NCI-H146 (cell line): ENCODE measurements at regions not wholly inside any gene's neighbourhood (a gene's known extent, or its start where the extent isn't known, plus 50 kb on each side); places are given as distances from the start of the nearest gene placed in this dataset.
"Not testable (repeated sequence)": the region's sequence is repeated elsewhere in the genome, so short reads cannot be mapped to it uniquely, and the experiment has no call there.

Experiments used
- DNase-seq: peaks from one replicate; lab custom pipeline; 2025; lab: John Stamatoyannopoulos, UW

DNA sequence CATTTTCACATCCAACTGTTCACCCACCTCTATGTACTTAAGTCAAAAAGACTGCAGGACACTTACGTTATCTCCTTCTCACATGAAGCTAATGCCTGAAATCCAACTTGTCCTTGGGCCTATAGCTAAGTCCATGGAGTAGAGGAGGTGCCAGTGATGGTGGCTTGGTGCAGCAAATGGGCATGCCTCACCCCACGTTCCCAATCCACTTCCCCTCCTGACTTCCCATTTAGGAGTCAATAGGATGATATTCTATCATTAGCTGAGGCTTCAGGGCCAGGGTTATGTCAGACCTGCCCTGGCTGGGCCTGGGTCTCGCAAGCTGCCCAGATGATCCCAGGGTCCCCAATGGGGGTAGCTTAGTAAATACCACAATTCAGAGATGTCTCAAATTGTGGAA, 410.4 kb downstream of the MAFB start:
- DNase-seq, result no peak

DNA sequence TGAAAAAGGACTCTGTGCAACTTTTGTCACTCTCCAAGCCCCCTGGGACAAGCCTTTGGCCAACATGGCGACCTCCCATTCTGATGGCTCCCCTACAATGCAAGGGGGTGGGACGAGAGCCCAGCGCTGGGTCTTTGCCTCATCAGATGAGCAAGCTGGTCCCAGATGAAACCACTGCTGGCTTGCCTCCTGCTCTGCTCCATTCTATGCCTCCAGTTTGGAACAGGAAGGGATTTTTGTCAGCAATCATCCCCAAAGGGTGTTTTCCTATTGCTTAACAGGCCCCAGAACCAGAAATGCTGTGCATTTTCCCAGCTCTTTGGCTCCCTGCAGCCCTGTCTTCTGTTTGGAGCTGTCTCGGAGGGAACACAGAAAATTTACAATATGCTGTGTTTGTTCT, 412.7 kb downstream of the MAFB start:
- no peak for DNase-seq

DNA sequence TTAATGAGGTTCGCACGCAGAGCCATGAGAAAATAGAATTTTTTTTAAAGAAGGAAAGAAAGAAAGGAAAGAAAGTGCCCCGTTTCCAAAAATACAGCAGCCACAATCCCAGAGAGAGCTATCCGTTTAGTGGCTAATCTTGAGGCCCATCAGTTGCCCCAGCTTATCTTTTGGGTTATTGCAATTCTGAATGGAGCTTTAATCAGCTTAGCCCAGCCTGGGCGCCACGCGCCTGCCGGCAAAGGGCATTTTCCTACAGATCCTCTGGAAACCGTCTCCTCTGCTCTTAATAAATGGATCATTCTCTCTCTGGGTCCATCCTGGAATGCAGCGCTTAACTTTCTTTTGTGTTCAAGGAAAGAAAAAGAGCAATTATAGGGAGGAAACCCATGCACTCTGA, 413.3 kb downstream of the MAFB start:
- DNase-seq, result no peak

DNA sequence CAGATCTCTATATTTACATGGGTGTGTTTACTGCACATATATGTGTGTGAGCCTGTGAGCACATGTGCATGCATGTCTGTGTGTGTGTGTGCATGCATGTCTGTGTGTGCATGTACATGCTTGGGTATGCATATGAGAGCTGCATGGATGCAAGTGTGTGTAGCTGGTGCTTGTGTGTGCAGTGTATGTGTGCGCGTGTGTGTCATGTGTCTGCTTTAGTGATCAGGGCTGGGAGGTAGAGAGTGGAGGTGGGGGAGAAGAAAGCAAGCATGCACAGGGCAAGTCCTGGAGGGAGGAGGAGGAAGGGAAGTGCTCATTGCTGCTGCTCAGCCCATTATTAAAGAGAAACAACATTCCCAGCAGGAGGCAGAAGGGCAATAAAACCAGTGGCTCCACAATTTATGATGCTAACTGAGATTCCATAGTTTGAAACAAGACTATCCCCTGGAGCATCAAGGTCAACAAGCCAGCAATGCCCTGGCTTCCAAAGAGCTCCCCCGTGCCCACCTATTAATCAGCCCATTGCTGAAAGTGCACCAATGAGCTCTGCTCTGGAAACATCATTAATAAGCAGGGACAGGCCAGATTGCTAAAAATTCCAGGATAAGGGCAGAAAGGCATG, 414.0 kb downstream of the MAFB start:
- no peak for DNase-seq

DNA sequence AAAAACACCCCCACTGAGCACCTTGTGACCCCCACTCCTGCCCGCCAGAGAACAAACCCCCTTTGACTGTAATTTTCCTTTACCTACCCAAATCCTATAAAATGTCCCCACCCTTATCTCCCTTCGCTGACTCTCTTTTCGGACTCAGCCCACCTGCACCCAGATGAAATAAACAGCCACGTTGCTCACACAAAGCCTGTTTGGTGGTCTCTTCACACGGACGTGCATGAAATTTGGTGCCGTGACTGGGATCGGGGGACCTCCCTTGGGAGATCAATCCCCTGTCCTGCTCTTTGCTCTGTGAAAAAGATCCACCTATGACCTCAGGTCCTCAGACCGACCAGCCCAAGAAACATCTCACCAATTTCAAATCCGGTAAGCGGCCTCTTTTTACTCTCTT, 419.8 kb downstream of the MAFB start:
- DNase-seq, result not testable (repeated sequence)

DNA sequence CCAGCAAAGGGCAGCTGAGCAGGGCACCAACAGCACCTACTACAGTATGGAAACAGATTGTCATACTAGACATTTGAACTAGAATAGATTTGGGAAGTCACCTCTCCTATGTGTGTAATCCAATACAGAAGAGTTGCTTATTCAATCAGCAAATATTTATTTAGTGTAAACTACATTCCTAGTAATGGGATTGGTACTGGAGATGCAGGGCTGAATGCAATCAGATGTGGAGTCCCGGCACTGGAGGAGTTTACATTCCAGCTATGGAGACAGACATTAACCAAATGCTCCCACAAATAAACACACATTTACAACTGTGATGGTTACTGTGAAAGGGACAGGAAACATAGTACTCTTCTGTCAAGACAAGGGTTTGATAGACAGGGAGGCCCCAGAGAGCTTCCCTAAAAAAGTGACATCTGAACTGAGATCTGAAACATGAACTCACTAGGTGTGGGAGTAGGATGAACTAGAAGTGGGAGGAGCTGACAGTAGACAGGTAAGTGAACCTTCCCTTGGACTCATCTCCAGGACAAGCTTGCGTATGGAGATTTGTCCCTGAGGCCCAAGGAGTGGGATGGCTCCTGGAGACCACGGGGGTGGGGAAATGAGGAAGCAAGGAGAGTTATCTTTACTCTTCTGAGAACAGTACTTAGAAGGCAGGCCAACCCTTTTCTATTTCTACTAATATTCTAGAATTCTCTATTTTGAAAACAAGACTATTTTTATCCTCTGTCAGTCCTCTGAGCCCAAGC, 420.5 kb downstream of the MAFB start:
- DNase-seq, result no peak

DNA sequence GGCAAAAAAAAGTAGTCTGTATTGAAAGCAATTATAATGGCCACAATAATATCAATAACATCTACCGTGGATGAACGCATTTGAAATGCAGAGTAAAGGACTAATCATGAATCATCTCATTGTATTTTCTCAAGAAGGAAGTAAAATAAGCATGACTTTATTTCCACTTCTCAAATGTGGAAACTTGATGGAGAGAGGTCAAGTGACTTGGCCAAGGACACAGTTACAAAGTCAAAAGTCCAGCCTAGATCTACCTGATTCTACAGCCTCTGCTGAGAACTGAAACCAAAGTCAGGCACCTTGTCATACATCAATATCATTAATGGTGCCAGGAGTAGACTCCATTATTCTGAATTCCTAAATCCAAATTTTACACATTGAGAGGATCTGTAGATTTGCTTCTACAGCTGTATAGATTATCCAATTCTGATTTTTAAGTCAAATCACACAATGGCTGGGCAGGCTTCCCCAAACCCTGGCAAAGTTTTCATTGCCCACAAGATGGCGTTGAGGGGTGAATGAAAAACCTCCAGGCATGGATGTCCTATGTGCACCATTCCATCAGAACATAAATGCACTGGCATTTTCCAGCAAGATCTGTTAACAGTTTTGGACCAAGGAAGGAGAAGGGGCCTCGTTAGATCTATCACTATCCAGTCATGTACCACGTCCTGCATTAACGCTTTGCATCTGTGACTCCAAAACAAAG, 423.1 kb downstream of the MAFB start:
- no peak for DNase-seq

DNA sequence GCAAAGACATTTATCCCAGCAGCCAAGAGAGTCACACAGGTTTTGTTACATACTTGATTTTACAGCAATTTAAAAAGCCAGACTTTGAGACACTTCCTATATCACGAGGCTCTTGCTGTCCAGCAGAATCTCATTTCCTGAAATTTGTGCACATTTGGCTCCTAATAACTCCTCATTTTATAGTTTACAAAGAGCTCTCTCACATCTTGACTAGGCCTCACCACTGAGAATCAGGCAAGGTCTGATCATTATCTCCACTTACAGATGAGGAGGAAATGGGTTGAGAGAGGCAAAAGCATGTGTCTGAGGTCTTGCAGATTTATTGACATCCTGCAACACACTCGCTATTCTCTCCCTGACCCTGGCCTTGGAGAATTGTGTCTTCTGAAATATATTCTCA, 426.8 kb downstream of the MAFB start:
- no peak for DNase-seq

DNA sequence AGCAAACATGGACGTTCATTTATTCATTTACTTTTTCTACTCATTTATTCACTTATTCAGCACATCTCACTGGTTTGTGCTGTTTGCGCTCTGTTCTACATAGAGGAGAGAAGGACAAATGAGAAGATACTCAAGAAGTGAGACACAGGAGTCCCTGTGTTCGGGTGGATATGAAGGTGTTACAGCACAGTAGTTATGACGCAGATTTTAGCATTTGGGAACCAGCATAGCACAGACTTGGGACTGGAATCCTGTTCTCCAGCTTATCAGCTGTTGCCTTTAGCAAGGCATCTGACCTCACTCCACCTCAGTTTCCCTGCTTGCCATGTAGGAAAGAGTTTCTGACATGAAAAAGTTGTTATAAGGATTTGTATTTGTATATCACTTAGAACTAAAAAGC, 430.1 kb downstream of the MAFB start:
- no peak for DNase-seq

DNA sequence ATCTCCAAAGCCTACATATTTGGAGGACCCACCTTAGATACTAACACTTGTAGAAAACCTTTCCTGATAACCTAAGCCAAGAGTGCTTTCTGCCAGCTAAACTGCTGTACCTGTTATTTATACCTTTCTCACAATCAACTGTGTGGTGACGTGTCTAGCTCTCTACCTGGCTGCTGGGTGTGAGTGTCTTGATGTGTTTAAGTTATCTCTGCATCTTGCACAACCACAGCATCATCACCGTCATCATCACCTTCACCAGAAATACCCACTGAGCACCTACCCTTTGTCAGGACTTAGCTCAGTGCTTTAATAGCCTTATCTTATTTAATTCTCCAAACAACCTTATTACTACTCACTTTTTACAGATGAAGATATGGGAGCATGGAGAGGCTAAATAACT, 431.3 kb downstream of the MAFB start:
- no peak for DNase-seq

DNA sequence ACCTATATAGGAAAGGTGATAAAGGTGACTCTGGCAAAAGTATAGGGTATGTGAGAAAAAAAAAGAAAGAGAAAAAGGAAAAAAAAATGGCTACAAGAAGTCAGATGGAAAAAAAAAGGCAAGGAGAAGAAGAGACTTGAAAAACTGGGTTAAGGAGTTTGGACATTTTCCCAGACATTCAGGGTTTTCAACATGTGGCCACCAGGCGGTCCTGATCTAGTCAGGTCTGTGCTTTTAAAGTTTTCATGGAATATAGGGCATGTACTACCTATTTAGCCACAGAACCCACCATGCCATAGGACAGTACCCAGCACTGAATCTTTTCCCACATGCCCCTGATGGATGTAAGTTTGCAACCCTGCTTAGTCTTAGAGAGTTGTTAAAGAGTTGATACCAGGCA, 433.7 kb downstream of the MAFB start:
- no peak for DNase-seq

DNA sequence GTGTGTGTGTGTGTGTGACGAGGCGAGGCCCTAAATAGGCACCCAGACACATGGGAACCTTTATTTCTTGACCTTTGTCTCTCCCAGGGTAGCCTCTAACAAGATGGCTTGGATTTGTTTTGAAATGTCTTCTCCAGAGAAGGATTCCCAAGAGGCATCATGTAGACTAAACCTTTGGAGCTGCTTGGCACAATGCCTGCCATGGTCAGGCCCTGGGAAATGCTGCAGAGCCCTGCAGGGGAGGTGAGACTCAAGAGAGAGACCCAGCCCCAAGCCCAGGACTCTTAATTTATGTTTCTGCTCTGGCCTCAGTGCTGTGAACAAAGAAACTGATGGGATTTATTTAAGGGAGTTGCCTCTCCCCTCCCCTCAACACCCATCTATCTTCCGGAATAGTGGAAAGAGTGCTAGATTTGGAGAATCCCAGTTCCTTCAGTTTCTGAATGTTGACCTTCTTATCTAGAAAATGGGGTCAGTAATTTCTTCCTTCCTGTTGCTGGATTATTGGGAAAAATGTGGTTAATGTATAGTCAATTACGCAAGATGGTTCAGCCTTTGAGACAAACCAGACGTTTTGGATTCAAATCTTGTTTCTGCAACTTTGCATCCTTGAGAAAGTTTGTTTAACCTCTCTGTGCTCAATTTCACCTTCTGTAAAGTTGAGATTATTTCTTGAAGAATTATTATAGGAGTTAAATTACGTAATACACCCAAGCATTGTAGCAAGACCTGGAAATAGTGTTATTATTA, 434.8 kb downstream of the MAFB start:
- no peak for DNase-seq

DNA sequence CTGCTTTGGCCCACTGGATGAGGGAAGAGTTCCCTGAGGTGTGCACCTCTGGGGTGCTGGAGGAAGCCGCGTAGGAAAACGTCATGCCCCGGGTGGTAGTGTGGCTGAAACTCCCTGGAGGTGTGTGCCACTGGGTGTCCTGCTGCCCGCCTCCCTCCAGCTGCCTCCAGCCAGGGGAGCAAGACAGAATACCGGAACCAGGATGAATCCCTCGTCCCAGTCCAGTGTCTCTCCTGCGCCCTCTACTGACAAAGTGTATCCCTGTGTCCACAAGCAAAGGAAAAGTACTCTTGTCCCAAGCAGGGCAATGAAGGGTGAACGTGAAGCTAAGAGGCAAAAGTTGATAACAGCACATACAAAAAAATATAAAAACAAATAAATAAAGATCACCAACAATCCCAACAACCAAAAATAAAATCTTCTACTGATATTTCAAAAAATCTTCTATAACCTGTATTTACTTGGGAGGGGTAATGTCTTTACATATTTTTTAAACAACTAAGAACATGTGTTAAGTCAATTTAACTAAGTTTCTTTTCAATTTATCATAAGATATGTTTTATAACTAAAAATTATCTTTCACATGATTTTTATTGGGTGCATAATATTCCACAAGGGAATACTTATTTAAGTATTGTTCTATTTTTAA, 437.6 kb downstream of the MAFB start:
- DNase-seq, result peak; percentile 18

DNA sequence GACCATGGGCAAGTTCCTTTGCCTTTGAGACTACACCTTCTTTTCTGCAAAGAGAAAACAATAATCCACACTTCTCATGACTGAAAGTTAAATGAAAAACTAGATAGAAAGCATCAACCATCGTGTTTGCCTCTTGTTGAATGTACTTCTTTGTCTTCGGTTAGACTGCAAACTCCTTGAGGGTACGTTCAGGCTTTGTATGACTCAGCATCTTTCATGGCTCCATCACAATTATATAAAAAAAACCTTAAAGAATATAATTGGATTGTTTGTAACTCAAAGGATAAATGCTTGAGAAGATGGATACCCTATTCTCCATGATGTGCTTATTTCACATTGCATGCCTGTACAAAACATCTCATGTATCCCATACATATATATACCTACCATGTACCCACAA, 439.2 kb downstream of the MAFB start:
- no peak for DNase-seq

DNA sequence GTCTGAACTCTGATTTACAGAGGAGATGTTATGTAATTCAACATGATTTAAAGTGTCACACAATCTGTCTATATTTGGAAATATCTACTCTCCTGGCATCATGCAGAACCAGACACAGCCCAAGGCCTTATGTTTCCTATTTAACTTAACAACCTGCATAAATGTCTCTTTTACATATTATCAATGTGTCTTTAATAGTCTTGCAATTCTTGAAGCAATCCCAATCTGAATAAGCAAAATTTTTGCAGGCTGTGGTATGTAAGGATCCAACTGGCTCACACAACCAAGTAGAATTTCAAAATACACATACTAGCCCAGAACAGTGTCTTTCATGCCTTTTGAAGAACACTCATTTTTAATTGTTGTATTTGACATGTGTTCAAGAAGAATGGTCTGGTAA, 443.2 kb downstream of the MAFB start:
- DNase-seq, result no peak

DNA sequence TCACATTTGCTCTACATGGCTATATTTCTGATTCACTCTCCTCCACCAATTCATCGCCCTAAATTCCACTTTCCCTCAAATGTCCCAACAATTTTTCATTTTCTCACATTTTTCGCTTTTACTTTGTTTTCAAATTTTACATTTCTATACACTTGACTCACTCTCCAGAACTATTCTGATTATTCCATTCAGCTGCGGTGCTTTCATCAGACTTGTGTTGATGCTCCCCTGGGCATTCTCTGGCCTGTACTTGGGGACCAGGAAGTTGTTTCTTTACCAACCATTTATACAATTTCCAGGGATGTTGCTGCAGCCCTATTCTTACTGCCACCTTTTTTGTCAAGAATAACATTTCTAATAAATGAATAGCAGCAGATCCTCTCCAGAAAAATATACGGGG, 444.8 kb downstream of the MAFB start:
- DNase-seq, result no peak

DNA sequence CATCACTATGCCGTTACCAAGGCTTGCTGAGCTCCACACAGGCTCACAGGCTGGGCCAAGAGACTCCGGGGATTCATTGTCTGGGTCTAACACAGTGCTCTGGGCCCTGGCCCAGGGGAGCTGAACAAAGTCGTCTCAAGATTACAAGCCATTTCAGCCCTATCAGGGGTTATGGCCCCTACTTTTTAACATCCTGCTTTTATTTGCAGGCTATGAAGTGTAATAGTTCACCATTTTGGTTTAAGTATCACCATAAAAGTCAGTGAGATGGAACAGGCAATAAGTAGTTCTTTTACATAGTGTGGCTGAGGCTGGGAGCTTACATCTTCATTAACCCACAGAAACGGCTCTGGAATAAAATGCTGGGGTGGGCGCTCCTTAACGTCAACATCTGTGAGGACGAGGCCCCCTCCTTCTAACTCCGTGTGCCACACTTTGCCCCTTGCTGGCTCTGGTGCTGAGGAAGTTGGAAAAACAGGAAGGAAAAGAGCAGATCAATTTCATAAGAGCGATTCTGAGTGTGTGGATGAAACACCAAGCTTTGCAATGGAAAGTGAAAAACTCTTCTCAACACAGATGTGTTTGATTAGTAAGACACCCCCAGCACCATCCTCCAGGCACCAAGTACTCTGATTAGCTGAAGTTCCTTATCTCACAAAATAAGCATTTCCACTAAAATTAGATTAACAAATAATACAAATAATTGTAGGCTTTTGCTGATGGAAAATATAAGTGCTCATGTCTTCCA, 447.3 kb downstream of the MAFB start:
- no peak for DNase-seq

DNA sequence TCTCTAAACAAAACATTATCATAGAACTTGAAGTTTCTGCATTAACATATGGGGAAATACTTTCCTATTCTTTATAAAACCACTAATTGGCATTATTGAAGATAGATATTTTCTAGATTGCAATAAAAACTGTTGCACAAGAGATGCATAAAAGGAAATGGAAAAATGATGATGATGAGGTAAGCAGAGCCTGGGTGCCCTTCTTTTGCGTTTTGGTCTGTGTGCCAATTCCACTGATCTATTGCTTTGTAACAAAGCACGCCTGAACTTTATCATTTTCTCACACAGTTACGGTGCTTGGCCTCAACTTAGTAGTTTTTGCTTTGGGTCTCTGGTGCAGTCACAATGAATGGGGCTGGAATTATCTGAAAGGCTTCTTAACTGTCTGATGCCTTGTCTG, 450.5 kb downstream of the MAFB start:
- no peak for DNase-seq

DNA sequence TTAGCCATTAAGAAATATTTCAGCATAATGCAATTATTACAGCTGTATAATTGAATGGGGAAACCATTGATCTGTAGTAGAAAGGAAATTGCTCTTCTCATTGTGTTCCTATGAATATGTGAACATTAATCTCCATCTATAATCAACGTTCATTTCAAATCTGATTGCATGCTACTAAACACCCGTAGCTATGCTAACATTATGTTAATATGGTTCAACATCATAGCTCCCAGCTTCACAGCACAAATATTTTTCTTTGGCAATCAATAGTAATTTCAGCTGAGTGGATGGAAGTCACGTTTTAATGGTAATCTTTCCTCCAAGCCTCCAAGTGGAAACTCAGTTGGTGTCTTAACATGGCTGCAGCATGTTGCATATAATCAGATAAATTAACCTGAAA, 454.4 kb downstream of the MAFB start:
- no peak for DNase-seq

DNA sequence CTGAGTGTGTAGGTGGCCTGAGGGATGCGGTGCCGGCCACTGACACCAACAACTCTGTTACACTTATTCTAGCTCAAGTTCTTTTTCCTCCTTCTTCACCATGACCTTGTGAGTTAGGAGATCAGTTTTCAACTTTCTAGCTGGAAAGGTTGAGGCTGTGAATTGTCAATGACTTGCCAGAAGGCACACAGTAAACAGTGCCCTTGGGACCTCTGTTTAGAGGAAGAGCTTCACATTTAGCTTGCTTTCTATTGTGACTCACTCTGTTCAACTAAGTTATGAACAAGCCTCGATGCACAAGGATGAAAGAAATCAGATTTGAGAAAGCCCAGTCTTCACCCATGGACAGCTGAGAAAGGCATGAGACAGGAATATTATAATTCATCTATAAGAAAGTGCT, 455.6 kb downstream of the MAFB start:
- no peak for DNase-seq

DNA sequence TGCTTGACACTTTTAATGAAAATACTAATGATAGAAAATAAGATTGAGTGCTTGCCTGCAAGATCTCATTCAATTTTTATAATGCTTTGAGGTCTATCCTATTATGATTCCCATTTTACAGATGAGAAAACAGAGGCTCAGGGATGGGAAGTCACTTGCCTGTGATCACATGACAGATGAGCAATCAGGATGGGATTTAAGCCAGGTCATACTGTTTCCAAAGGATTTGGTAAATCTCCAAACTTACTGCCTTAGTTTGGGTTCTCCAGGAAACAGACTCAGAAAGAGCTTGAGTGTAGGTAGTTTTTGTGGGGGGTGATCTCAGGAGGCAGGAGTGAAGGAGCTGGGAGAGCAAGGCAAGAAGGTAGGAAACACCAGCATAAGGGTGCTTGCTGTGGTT, 456.3 kb downstream of the MAFB start:
- no peak for DNase-seq

DNA sequence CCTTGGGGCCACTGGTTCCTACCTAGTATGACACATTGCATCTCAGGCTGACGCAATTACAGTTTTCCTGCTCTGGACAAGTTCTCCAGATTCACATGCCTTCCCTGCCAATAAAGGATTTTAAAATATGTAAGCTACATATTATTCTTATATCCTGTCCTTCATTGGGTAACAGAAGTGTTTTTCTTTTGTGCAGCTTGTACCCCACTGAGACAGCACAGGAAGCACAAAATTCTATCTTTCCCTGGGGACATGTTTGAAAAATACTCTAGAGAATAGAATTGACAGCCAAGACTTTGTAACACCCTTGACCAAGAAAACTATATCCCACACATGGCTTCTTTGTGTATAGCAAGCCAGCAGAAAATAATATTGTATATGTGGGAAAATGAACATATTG, 456.8 kb downstream of the MAFB start:
- DNase-seq, result no peak
